NCI-H510A treated with DMSO at 0.1 percent for 48 hours (cell line): ENCODE measurements at regions not wholly inside any gene's neighbourhood (a gene's known extent, or its start where the extent isn't known, plus 50 kb on each side); places are given as distances from the start of the nearest gene placed in this dataset.

ENCODE experiments used
- DNase-seq: peaks from one replicate; lab custom pipeline; 2025; lab: John Stamatoyannopoulos, UW

DNA sequence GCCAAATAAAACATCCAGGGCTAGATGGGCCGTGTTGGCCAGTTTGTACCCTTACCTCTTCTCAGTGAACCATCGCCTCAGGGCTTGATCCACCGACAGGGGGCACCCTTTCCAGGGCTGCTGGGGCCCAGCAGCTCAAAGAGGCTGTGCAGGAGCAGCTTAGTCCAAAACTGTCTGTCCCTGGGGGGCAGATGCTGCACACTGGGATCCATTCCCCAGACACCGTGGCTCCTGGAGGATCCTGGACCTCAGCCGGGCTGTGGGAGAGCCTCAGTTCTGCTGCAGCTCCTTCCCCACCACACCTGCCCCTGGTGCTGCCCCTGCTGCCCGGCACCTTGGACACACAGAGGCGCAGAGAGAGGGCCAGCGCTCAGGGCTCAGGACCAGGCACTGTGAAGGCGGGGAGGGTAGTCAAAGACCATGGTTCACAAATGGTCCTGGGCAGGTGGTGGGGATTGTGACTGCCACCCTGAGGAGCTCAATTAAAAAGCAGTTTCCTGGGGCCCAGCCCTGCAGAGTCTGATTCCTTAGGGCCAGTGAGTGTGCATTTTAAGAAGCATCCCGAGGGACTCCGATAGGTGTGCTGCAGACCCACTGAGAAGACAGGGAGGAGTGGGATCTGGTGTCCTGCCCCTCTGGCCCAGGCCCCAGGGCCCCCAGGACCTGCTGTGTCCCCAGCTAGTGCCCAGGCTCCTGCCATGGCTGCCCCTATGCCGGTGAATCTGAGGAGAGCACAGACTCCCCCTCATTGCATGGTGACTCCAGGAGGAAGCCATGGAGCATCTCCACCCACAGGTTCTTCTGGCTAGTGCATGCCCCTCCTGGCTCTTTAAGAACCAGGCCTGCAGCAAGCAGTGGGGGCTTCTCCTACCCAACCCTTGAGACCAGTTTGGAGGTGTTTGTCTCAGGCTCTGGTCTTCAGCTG is 86.5 kb upstream of the PRR20G start:
- no peak for DNase-seq

DNA sequence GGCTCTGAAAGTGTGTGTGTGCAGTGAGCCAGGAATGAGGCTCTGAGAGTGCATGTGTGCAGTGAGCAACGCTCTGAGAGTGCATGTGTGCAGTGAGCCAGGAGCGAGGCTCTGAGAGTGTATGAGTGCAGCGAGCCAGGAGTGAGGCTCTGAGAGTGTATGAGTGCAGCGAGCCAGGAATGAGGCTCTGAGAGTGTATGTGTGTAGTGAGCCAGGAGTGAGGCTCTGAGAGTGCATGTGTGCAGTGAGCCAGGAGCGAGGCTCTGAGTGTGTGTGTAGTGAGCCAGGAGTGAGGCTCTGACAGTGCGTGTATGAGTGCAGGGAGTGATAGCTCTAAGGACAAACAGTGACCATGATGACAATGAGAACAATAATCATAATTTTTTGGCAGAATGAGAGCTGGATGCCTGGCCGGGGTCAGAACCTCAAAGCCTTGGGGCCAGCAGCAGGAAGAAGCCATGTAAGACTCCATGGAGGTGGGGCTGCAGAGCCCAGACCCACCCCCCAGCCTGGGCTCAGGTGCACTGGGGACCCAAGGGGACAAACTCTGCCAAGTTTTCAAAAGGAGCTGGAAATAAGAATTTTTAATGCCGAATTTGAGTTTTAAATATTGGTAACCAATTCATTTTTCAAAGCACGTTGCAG is 85.7 kb upstream of the PRR20G start:
- no peak for DNase-seq

- DNase-seq, result no peak
Measured at GRCh38 chr3:127371846-127372245, 84.0 kb upstream of the PRR20G start.

DNA sequence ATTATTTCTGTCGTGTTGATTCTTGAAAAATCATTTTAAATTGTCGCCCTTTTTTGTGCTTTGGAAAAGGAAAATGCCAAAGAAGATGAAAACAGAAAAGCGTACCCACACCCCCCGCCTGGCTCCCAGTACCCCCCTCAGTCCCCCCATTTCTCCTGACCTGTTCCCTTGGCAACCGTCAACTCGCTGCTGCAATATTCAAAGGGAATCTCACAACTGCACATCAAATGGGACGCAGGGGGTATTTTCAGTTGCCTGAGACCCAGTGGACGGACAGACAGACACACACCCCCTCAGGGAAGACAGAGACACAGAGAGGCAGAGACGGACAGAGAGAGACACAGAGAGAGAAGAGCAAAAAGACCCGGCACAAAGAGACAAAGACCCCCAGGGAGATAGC is 83.5 kb upstream of the PRR20G start:
- no peak for DNase-seq

DNA sequence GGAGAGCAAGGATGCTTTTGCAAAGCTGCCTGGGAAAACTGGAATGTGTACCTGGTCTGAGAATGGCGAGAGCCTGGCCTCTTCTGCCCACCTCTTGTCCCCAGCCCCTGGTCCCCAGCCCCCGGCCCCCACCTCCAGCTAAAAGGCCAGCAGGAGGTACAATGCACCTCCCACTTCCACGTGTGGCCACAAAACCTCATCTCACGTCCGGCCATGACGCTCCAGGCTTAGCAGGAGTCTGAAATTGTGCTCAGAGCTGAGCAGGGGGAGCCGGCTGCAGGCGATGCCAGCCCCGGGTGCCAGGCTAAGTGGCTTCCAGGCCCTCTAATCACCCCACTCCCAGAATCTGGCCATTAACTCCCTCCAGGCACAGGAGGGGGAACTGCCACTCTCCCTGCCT is 83.1 kb upstream of the PRR20G start:
- no peak for DNase-seq

GRCh38 chr3:127369356-127369935 is 81.6 kb upstream of the PRR20G start:
- no peak for DNase-seq

- no peak for DNase-seq
Measured at GRCh38 chr3:127368186-127369032, 80.6 kb upstream of the PRR20G start.

GRCh38 chr3:127367593-127367992 is 79.7 kb upstream of the PRR20G start:
- DNase-seq, result no peak

DNA sequence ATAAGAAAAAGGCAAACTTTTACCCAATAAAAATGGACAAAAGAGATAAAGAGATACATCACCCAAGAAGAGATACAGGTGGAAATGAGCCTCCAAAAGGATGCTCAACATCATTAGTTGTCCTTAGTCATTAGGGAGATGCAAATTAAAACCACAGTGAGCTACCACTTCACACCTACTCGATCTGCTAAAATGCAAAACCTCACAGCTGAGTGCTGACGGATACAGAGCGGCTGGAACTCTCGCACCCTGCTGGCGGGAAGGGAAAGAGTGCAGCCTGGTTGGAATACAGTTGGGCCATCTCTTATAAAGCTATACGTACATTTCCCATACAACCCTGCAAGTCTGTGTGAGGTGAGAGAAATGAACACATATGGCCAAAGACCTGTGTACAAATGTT is 78.5 kb upstream of the PRR20G start:
- DNase-seq, result no peak

GRCh38 chr3:127365163-127365798 is 77.4 kb upstream of the PRR20G start:
- DNase-seq, result no peak

DNA sequence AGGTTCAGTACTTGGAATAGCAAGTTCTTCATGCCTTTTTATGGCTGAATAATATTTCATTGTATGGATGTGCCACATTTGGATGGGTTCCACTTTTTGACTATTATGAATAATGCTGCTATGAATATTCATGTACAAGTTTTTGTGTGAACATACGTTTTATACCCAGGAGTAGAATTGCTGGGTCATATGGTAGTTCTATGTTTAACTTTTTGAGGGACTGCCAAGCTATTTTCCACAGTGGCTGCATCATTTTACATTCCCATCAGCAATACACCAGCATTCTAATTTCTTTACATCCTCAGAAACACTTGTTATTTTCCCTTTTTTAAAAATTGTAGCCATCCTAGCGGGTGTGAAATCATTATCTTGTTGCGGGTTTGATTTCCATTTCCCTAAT is 76.0 kb upstream of the PRR20G start:
- DNase-seq, result no peak

- no peak for DNase-seq
Measured at GRCh38 chr3:127363171-127363570, 75.3 kb upstream of the PRR20G start.

DNA sequence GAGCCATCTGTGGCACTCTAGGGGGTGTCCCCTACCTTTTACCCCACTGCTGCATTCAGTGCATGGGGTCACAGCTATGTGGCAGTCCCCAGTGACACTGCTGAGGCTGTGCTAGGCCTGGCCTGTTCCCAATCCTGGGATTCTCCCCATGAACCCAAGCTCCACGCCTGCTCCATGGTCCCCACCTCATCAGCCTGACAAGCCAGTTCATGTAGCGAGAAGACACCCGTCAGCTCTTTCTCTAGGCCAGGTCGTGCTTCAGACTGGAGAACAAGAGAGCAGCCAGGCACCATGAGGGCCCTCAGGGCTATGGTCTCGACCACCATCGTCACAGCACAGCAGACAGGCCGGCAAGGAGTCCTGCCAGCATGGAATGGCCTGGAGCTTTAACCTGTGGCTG is 72.8 kb upstream of the PRR20G start:
- no peak for DNase-seq

- no peak for DNase-seq
Measured at GRCh38 chr3:127358641-127359040, 70.8 kb upstream of the PRR20G start.

DNA sequence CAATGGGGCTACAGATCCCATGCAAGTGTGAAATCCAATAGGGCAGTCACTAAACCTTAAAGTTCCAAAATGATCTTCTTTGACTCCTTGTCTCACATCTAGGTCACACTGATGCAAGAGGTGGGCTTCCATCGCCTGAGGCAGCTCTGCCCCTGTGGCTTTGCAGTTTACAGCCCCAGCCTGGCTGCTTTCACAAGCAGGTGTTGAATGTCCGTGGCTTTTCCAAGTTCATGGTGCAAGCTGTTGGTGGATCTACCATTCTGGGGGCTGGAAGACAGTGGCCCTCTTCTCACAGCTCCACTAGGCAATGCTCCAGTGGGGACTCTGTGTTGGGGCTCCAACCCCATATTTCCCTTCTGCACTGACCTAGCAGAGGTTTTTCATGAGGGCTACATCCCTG is 68.5 kb upstream of the PRR20G start:
- DNase-seq, result no peak

DNA sequence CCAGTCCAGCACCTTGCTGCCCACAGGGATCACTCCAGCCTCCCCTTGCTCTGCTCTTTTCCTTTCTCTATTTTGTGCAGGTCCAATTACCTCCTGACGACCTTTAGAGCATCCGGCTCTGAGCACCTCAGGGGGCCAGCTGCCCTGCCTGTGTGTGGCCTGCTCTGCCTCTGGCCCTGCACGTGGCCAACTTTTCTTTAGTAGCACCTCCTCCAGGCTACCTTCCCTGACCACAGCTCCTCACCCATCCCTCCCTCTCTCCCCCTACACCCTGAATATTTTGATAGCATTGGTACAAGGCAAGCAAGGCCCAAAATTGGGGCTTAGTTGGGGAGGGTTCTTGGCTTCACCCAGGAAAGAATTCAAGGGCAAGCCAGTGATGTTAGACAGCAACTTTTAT is 66.9 kb upstream of the PRR20G start:
- no peak for DNase-seq

DNA sequence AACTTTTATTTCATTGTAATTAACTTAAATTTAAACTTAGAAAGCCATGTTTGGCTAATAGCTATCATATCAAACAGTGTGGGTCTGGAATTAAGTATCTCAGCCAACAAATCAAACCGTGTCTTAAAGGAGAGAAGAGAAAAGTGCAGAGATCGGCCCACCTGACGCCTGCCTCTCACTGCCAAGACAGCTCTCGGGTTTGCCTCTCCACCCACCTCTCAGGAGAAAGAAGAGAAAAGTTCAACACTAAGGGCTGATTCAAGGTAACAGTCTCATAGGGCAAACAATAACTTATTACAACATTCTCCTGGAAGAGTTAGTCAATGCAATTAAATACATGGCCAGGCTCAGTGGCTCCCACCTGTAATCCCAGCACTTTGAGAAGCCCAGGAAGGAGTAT is 64.8 kb upstream of the PRR20G start:
- no peak for DNase-seq

DNA sequence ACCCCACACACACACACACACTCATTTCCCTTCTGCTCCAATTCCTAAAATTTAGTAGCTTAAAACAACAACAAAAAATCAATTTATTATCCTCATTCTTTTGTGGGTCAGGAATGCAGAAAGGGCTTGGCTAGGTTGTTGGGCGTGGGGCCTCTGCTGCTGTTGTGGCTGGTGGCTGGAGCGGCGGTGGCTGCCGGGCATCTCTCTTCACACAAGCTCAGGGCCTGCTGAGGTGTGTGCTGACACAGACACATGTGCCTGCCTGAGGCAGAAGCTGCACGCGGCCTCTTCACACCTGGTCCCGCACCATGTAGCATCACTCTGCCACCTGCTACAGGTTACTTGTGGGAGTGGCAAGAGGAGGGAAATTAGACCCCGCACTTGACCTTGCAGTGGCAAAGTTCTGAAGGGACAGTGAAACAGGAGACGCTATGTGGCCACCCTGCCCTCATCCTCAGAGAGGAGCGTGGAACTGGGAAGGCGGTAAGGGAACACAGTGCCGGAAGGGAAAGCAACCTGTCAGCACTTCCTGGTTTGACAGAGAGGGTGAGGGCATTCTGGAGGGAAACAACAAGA is 64.0 kb upstream of the PRR20G start:
- DNase-seq, result no peak

DNA sequence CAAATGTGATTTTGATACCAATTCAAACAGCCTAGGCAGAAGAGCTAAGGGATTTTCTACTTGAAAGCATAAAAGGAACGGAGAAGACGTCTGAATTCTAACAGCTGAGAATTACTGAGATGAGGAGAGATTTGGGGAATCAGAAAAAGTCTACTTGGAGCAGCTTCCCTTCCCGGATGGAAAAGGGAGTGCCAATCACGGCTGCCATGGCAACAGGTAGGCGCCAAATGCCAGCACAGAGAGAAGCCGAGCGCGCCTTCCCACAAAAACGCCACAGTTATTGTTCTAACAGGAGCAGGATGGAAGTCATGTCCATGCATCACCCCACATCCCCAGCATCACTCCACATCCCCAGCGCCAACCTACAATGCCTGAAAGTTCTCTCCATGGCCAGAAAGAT is 63.5 kb upstream of the PRR20G start:
- no peak for DNase-seq

- no peak for DNase-seq
Measured at GRCh38 chr3:127350172-127351050, 62.6 kb upstream of the PRR20G start.
